ENCODE measurements at regions not wholly inside any gene's neighbourhood (a gene's known extent, or its start where the extent isn't known, plus 50 kb on each side); places are given as distances from the start of the nearest gene placed in this dataset.

- TF ChIP-seq, protein P1, sequence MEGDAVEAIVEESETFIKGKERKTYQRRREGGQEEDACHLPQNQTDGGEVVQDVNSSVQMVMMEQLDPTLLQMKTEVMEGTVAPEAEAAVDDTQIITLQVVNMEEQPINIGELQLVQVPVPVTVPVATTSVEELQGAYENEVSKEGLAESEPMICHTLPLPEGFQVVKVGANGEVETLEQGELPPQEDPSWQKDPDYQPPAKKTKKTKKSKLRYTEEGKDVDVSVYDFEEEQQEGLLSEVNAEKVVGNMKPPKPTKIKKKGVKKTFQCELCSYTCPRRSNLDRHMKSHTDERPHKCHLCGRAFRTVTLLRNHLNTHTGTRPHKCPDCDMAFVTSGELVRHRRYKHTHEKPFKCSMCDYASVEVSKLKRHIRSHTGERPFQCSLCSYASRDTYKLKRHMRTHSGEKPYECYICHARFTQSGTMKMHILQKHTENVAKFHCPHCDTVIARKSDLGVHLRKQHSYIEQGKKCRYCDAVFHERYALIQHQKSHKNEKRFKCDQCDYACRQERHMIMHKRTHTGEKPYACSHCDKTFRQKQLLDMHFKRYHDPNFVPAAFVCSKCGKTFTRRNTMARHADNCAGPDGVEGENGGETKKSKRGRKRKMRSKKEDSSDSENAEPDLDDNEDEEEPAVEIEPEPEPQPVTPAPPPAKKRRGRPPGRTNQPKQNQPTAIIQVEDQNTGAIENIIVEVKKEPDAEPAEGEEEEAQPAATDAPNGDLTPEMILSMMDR (IDR thresholded peaks at IDR 0.05; ENCODE audit: low read length): no peak
- no peak for TF ChIP-seq EZH2 (IDR thresholded peaks at IDR 0.05; ENCODE audit: borderline replicate concordance, low read length)
- H3K79me2 ChIP-seq (ENCODE audit: insufficient read depth, low read length): no peaks in the 10 kb centered on the region
- no peaks in the 10 kb centered on the region for H3K36me3 ChIP-seq (ENCODE audit: insufficient read depth, low read length)
- H2AFZ ChIP-seq (ENCODE audit: low read length): no peak overlapping the region
- no peaks in the 10 kb centered on the region for H3K27me3 ChIP-seq (ENCODE audit: insufficient read depth, low read length)
- no peaks in the 10 kb centered on the region for H3K9me3 ChIP-seq (ENCODE audit: low read length)
- no peak overlapping the region for H3K4me3 ChIP-seq (ENCODE audit: low read depth, low read length, poor library complexity, severe bottlenecking)
- H3F3A ChIP-seq (ENCODE audit: insufficient read depth, low read length): no peaks in the 10 kb centered on the region
- no peak overlapping the region for H3K4me2 ChIP-seq (ENCODE audit: low read length)
- no peak overlapping the region for H3K9ac ChIP-seq (ENCODE audit: low read length)
- H3K4me1 ChIP-seq (ENCODE audit: insufficient read depth, low read length, severe bottlenecking): no peaks in the 10 kb centered on the region
- H4K20me1 ChIP-seq (ENCODE audit: insufficient read depth, low read length): no peaks in the 10 kb centered on the region
- no peaks in the 10 kb centered on the region for H3K9me2 ChIP-seq (ENCODE audit: low read depth, low read length)
- no peak overlapping the region for H3K27ac ChIP-seq (ENCODE audit: low read depth, low read length, poor library complexity, severe bottlenecking)
Measured at GRCh38 chr20:39298121-39298520, 336.0 kb downstream of the DHX35 start.

- Histone ChIP-seq H3K9ac (ENCODE audit: low read length) (no peak overlapping the region), H3K4me1 (ENCODE audit: insufficient read depth, low read length, severe bottlenecking) (no peaks in the 10 kb centered on the region), H3K9me2 (ENCODE audit: low read depth, low read length) (no peaks in the 10 kb centered on the region), H3F3A (ENCODE audit: insufficient read depth, low read length) (no peaks in the 10 kb centered on the region), H4K20me1 (ENCODE audit: insufficient read depth, low read length) (no peaks in the 10 kb centered on the region), H3K4me3 (ENCODE audit: low read depth, low read length, poor library complexity, severe bottlenecking) (no peak overlapping the region), H3K4me2 (ENCODE audit: low read length) (no peak overlapping the region), H3K9me3 (ENCODE audit: low read length) (no peaks in the 10 kb centered on the region), H2AFZ (ENCODE audit: low read length) (no peak overlapping the region), H3K27me3 (ENCODE audit: insufficient read depth, low read length) (no peaks in the 10 kb centered on the region), H3K27ac (ENCODE audit: low read depth, low read length, poor library complexity, severe bottlenecking) (no peak overlapping the region), H3K36me3 (ENCODE audit: insufficient read depth, low read length) (no peaks in the 10 kb centered on the region), H3K79me2 (ENCODE audit: insufficient read depth, low read length) (no peaks in the 10 kb centered on the region)
- TF ChIP-seq EZH2 (IDR thresholded peaks at IDR 0.05; ENCODE audit: borderline replicate concordance, low read length): no peak
- TF ChIP-seq, protein P1 (IDR thresholded peaks at IDR 0.05; ENCODE audit: low read length): no peak
Measured at GRCh38 chr20:39295301-39295700, 333.2 kb downstream of the DHX35 start.

DNA sequence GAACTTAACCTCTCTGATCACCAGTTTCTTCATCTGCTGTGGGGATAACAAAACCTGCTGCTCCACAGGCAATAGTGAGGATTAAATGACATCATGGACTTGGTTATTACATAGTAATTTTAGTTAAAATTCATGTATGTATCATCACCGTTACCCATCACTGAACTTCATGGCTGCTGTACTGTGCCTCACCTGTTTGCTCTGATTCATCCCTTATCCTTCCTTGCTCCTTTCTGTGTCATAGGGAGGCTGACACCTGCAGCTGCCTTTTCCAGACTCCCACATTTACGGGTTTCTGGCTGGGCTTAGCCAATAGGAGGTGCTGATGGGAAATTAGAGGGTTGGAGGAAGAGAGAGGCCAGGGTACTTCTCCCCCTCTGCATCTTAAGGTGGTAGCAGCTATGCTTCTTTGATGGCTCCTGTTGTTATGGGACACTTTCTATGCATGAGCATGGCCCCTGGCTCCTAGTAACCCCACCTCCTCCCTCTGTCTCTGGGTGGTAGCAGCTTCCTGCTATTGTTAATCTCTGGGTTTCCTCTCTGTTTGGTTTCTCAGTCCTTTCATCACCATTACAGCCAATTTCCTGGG lies 332.1 kb downstream of the DHX35 start:
- Histone ChIP-seq H4K20me1 (ENCODE audit: insufficient read depth, low read length) (no peaks in the 10 kb centered on the region), H3F3A (ENCODE audit: insufficient read depth, low read length) (no peaks in the 10 kb centered on the region), H3K27ac (ENCODE audit: low read depth, low read length, poor library complexity, severe bottlenecking) (no peak overlapping the region), H3K9ac (ENCODE audit: low read length) (no peak overlapping the region), H3K9me3 (ENCODE audit: low read length) (no peaks in the 10 kb centered on the region), H3K36me3 (ENCODE audit: insufficient read depth, low read length) (no peaks in the 10 kb centered on the region), H3K27me3 (ENCODE audit: insufficient read depth, low read length) (no peaks in the 10 kb centered on the region), H3K79me2 (ENCODE audit: insufficient read depth, low read length) (no peaks in the 10 kb centered on the region), H3K4me3 (ENCODE audit: low read depth, low read length, poor library complexity, severe bottlenecking) (no peak overlapping the region), H2AFZ (ENCODE audit: low read length) (no peak overlapping the region), H3K4me1 (ENCODE audit: insufficient read depth, low read length, severe bottlenecking) (no peaks in the 10 kb centered on the region), H3K4me2 (ENCODE audit: low read length) (no peak overlapping the region), H3K9me2 (ENCODE audit: low read depth, low read length) (no peaks in the 10 kb centered on the region)
- TF ChIP-seq, protein P1 (IDR thresholded peaks at IDR 0.05; ENCODE audit: low read length): no peak
- TF ChIP-seq EZH2 (IDR thresholded peaks at IDR 0.05; ENCODE audit: borderline replicate concordance, low read length): no peak
